HG03039 (cell line): ENCODE measurements at regions not wholly inside any gene's neighbourhood (a gene's known extent, or its start where the extent isn't known, plus 50 kb on each side); places are given as distances from the start of the nearest gene placed in this dataset.
"Not testable (repeated sequence)": the region's sequence is repeated elsewhere in the genome, so short reads cannot be mapped to it uniquely, and the experiment has no call there.

Experiments
- ATAC-seq: cut with Tn5 transposase; IDR thresholded peaks from one replicate; pipeline ENCODE4 v1.9.1; 2021; ENCODE audit warnings: mild to moderate bottlenecking, moderate library complexity; ENCODE audit not compliant: unreplicated experiment

DNA sequence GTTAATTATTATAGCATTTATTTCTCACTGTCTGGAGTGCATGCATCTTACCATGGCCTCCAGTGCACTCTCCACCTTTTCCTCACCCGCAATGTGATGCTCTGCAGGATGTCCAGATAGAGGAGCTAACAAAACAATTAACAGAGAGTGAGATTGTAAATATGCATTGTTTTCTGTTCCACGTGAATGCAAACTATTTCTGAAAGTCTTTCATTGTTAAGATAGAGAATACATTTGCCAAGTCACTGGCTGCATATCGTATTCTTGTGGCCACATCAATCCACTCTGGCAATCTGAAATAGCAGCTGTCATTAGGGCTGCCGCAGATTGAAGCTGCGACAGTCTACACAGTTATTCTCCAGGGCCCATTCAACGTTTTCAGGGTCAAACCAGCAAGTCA lies 143.8 kb downstream of the DUSP10 start:
- no peak for ATAC-seq

DNA sequence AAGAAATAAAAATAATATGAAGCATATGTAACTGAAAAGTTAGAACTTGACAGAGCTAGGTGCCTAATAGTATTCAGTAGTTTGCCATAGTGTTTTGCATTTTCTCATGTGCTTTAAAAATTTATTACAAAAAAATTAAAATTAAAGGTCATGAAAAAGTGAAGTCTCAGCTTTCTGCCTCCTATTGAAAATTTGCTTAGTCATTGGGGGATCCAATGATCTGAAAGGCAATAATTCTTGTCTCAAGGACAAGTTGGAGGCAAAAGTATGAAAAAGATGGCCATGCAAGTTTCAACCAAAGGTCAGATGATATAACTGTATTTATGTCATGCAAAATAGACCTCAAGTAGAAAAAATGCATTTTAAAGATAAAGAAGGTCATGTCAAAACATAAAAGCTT lies 140.7 kb downstream of the DUSP10 start:
- ATAC-seq, result no peak

- no peak for ATAC-seq
Observed at GRCh38 chr1:221602830-221603229, 139.1 kb downstream of the DUSP10 start.

DNA sequence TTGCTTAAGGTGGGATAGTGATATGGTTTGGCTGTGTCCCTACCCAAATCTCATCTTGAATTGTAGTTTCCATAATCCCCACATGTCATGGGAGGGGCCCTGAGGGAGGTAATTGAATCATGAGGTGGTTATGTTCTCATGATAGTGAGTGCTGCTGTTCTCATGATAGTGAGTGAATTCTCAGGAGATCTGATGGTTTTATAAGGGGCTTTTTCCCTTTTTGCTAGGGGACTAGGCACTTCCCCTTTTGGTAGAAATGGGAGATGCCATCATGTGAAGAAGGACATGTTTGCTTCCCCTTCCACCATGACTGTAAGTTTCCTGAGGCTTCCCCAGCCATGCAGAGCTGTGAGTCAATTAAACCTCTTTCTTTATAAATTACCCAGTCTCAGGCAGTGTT lies 137.5 kb downstream of the DUSP10 start:
- not testable (repeated sequence) for ATAC-seq

- no peak for ATAC-seq
Observed at GRCh38 chr1:221604948-221605347, 136.9 kb downstream of the DUSP10 start.

GRCh38 chr1:221605569-221605968 lies 136.3 kb downstream of the DUSP10 start:
- ATAC-seq, result no peak

- ATAC-seq, result no peak
Observed at GRCh38 chr1:221606256-221606655, 135.6 kb downstream of the DUSP10 start.

DNA sequence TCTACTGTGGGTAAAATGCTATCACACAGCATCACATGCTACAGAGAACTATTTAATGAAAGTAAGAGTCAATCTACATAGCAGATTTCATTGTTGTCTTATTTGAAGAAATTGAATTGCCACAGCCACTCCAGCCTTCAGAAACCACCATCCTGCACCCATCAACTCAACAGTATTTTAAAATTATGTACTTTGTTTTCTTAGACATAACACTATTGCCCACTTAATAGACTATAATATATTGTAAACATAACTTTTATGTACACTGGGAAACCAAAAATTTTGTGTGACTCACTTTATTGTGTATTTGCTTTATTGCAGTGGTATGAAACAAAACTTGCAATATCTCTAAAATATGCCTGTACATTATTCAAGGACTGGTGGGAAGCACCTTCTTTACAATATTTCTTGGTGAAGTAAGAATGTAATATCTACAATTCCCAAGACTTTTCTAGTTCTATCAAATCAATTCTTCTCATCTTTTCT lies 133.0 kb downstream of the DUSP10 start:
- ATAC-seq, result no peak

- ATAC-seq, result no peak
Observed at GRCh38 chr1:221611656-221612046, 130.2 kb downstream of the DUSP10 start.

DNA sequence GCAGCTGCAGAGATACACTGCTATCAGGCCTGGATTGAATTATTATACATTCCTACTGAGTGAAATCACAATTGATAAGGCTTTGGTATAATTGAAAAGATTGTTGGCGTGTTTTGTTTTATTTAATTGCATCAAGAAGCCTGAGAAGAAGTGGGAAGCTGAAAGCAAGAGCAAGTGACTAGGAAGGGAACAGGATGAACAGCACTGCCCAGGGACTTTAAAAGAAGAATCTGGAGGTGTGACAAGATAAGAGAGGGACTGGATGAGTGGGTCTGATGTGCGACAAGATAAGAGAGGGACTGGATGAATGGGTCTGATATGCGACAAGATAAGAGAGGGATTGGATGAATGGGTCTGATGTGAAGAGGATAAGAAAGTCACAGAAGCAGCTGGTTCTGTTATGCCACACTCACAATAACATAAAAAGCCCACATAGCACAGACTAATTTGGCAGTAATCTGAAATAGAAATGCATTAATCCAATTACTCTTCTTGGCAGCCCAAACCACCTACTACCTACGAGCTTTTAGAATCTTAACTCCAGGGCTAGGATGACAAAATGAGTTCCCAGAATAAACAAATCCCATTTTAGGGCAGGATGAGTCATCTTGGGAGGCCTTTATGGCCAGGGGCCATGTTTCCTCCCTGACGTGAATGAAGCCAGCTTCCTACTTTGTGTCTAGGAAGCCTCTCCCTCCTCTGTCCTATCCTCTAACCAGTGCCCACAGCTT lies 129.7 kb downstream of the DUSP10 start:
- no peak for ATAC-seq

GRCh38 chr1:221620437-221621384 lies 121.2 kb downstream of the DUSP10 start:
- ATAC-seq, result no peak

DNA sequence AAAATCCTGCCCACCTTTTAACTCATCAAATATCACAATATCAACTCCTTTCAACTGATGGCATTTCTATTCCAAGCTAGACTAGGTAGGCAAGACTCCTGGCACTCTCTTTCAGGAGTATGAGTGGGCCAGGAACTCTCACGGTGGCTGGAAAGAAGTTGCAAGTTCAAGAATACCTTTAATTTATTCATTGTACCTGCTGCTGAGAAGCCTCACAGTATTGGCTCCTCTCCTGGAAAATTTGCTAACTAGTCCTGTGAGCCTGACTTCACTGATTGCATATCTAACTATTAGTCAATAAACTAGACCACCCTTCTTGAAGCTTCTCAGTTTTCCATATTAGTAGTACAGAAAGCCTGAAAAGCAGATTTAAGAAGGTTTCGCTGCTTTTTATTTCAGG lies 120.2 kb downstream of the DUSP10 start:
- no peak for ATAC-seq

DNA sequence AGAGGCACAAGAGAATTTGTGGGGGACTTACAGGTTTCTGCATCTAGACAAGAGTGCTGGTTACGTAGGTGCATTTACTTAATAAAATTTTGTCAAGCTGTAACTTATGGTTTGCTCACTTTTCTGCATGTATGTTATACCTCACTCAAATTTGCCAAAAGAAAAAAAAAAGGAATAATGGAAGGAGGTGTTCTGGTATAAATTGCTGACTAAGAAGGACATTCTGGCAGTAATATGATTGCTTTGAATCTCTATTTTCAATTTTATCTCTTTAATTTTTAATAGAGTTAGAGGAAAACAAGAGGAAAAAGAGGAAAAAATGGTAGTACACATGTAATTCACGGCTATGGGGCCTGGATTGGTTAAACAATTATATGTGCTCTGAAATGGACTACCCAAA lies 119.5 kb downstream of the DUSP10 start:
- ATAC-seq, result no peak

GRCh38 chr1:221625026-221625425 lies 116.9 kb downstream of the DUSP10 start:
- ATAC-seq, result no peak

GRCh38 chr1:221626041-221626440 lies 115.8 kb downstream of the DUSP10 start:
- ATAC-seq, result no peak

DNA sequence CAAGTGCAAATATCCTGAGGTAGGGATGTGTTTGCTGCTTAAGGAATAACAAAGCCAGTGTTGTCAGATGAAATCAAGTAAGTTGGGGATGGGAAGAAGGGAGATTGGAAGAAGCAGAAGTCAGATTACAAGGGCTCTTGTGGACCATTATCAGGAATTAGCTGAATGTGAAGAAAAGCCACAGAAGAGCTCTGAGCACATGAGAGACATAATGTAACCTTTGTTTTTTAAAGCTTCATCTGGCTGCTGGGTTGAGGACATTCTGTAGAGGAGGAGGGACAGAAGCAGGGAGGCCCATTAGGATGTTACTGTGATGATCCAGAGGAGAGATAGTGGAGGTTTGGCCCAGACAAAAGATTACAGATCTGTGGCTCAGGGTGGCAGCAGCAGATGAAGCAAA lies 111.7 kb downstream of the DUSP10 start:
- no peak for ATAC-seq

- no peak for ATAC-seq
Observed at GRCh38 chr1:221631556-221631955, 110.3 kb downstream of the DUSP10 start.

DNA sequence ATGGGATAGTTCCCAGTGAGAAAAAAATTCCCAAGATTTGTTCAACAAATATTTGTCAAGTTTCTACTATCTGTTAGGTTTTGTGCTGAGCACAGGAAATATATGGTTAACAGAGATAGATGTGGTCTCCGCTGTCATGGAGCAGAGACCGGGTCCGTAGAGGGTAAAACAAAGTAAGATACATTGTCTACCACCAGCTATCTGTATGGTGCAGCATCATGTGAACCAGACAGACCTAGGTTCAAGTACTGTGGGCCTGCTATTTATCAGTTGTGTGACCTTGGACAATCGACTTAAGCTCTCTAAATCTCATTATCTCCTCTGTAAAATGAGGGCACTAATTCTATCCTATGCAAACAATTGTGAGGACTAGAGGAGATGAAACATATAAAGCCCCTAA lies 109.8 kb downstream of the DUSP10 start:
- no peak for ATAC-seq

DNA sequence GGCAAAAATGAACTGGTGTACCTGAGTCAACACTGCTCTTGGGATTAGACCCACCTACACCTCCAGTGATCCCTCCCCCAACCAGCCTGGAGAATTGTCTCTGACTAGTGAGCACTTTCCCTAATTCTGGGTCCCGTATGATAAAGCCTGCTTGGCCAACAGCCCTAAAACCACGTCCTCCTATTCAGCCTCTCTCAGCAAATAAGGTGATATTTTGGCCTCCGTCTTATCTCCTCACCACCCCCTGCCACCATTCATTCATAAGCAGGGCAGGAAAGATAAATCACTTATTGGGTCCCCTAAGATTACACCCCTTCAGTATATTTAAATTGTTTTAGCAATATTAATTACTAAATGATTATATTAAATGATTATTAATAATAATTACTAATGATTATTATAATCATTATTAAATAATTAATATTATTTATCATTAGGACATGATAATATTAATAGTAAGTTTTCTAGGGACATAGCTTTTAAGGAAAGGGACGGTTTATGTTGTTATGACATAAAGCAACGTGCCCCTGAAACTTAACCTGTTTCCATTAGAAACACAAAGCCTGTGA lies 108.0 kb downstream of the DUSP10 start:
- ATAC-seq, result no peak

- no peak for ATAC-seq
Observed at GRCh38 chr1:221634606-221635005, 107.3 kb downstream of the DUSP10 start.

- no peak for ATAC-seq
Observed at GRCh38 chr1:221635305-221635704, 106.6 kb downstream of the DUSP10 start.

DNA sequence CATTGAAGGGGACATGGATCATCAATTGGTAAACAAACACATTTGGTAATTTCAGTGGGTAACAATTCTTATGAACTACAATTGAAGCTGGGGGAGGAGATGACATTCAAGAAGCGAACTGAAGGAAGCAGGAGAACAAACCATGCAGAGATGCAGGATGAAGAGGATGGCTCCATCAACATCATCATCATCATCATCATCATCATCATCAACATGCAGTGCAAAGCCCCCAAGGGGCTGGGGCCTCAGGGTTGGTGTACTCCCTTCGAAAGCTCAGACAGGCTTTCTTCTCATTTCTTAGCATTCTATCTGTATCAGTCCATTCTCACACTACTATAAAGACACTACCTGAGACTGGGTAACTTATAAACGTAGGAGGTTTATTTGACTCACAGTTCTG lies 105.8 kb downstream of the DUSP10 start:
- no peak for ATAC-seq
